Lower leg skin (tissue), 4 donors: ENCODE measurements at regions not wholly inside any gene's neighbourhood (a gene's known extent, or its start where the extent isn't known, plus 50 kb on each side); places are given as distances from the start of the nearest gene placed in this dataset.

Experiments used
- DNase-seq, 2 donors: peaks; one replicate each; pipeline ENCODE4 v3.0.0-alpha.2; 2019; ENCODE audit warnings: low spot score in 2 of 2
- H3K4me3 ChIP-seq: fragments of 200-600 bp; sonication (generic); 2 replicates; pipeline ENCODE4 v1.5.1; 2017; ENCODE audit warnings: mild to moderate bottlenecking, low read depth; ENCODE audit not compliant: poor library complexity, severe bottlenecking
- CTCF ChIP-seq, 3 donors: fragments of 450-650 bp; IDR thresholded peaks; one replicate each; pipeline ENCODE4 v1.5.1; 2016; ENCODE audit warnings: antibody characterized with exemption in 3 of 3, mild to moderate bottlenecking in 3 of 3, moderate library complexity in 2 of 3
- POLR2A ChIP-seq, 2 donors: fragments of 450-650 bp; IDR thresholded peaks; one replicate each; pipeline ENCODE4 v1.6.1; 2016 to 2017; ENCODE audit warnings: antibody characterized with exemption in 2 of 2, mild to moderate bottlenecking in 1 of 2, moderate library complexity in 1 of 2
- WGBS, 2 donors: methylation state at CpG; one replicate each; pipeline ENCODE4 v1.1.5; 2018; 5-methylcytosine and 5-hydroxymethylcytosine counted together
- intact Hi-C: fragments of 100-400 bp; cut with DNase I; formaldehyde crosslinking; loops from one replicate; pipeline ENCODE4 v1.15.0; 2023; ENCODE audit warnings: low total_unique reads

- 80 to 83% methylated on average over 3 of the region's 3 CpGs for WGBS, 2 donors
Measured at GRCh38 chr2:17239550-17239949, 278.7 kb downstream of the RAD51AP2 start.

GRCh38 chr2:17235167-17235566 lies 283.1 kb downstream of the RAD51AP2 start:
- intact Hi-C loops = no loop called here
- no peak overlapping the region for H3K4me3 ChIP-seq
- DNase-seq = no peak
- TF ChIP-seq CTCF (IDR thresholded peaks at IDR 0.05) (no peak), POLR2A (IDR thresholded peaks at IDR 0.05) (no peak)
- 73 to 86% methylated on average over 1 of the region's 1 CpG for WGBS, 2 donors

More at GRCh38 chr2:17239550-17239949, 278.7 kb downstream of the RAD51AP2 start:
- no peak for DNase-seq
- no peak overlapping the region for H3K4me3 ChIP-seq
- TF ChIP-seq POLR2A (IDR thresholded peaks at IDR 0.05) = no peak
- no peak for TF ChIP-seq CTCF (IDR thresholded peaks at IDR 0.05)
- intact Hi-C loops = no loop called here

DNA sequence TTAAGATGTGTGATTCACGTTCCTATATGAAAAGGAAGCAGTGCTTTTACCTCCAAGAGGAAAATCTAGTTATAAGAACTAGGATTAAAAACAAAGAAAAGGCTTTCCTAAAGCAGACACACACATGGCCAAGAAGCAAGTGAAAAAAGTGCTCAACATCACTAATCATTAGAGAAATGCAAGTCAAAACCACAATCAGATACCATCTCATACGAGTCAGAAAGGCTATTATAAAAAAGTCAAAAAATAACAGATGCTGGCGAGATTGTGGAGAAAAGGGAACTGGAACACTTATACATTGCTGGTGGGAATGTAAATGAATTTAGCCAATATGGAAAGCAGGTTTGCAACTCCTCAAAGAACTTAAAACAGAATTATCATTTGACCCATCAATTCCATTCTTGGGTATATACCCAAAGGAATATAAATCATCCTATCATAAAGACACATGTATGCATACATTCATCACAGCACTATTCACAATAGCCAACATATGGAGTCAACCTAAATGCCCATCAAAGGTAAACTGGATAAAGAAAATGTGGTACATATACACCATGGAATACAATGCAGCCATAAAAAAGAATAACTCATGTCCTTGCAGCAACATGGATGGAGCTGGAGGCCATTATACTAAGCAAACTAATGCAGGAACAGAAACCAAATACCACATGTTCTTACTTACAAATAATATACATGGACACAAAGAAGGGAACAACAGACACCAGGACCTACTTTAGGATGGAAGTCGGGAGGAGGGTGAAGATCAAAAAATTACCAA lies 285.3 kb downstream of the RAD51AP2 start:
- 66 to 72% methylated on average over 4 of the region's 4 CpGs for WGBS, 2 donors
- intact Hi-C loops = no loop called here

DNA sequence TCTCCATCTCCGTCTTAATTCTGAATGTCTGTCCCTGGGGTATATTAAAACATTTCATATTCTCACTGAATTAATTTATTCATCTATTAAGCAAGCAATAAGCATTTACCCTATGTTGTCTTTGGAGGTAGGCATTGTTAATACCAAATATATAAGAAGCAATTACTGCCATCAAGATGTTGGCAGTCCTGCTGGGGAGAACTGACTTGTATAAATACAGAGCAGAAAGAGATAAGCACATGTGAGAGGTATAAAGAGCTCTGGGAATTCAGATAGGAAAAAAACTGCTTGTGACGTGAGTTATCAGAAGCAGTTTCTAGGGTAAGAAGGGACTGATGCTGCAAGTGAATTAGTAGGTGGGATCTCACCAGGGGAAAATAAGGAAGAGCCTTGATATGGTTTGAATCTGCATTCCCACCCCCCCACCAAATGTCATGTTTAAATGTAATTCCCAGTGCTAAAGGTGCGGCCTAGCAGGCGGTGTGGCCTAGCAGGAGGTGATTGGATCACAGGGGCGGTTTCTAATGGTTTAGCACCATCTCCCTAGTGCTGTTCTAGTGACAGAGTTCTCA lies 286.8 kb downstream of the RAD51AP2 start:
- TF ChIP-seq POLR2A (IDR thresholded peaks at IDR 0.05) (no peak), CTCF (IDR thresholded peaks at IDR 0.05) (no peak)
- WGBS, 2 donors = 92 to 97% methylated on average over 5 of the region's 5 CpGs
- intact Hi-C loops = no loop called here

More for the DNA sequence above, 285.3 kb downstream of the RAD51AP2 start:
- TF ChIP-seq POLR2A (IDR thresholded peaks at IDR 0.05) (no peak), CTCF (IDR thresholded peaks at IDR 0.05) (no peak)
- no peak for DNase-seq
- H3K4me3 ChIP-seq = no peak overlapping the region

DNA sequence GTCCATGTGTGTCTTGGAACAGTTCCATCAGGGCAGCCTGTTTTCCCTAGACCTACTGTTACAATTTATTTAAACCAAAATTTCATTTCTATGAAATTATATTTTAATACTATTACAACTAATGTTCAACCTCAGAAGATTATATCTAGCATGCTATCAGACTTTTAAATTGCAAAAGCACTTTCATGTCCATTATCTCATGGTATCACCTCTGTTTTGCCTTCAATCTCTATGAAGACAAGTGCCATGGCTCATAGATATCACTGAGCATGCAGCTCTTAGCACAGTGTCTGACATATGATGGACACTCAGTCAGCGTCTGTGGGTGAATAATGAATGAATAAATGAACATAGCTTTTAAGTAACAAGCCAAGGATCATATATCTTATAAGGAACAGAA lies 288.8 kb downstream of the RAD51AP2 start:
- TF ChIP-seq POLR2A (IDR thresholded peaks at IDR 0.05) (no peak), CTCF (IDR thresholded peaks at IDR 0.05) (no peak)
- intact Hi-C loops = no loop called here
- WGBS, 2 donors = 68 to 86% methylated on average over 1 of the region's 1 CpG
- no peak for DNase-seq
- no peak overlapping the region for H3K4me3 ChIP-seq

More for the DNA sequence above, 286.8 kb downstream of the RAD51AP2 start:
- DNase-seq = no peak
- H3K4me3 ChIP-seq = no peak overlapping the region
